Fibroblast of lung (primary cell): ENCODE measurements at regions not wholly inside any gene's neighbourhood (a gene's known extent, or its start where the extent isn't known, plus 50 kb on each side); places are given as distances from the start of the nearest gene placed in this dataset.

ENCODE experiments used
- DNase-seq, 2 donors: peaks; one replicate each; pipeline versions ENCODE4 v3.0.0 to v3.0.0-alpha.2; 2010; ENCODE audit warnings: low read depth in 2 of 2
- H2AFZ ChIP-seq: 2 replicates; pipeline ENCODE4 v1.5.1; 2012; ENCODE audit warnings: low read length, control low read depth, inconsistent platforms
- H3K27ac ChIP-seq: 2 replicates; pipeline ENCODE4 v1.5.1; 2011; ENCODE audit warnings: low read length, control low read depth; ENCODE audit not compliant: insufficient read depth
- H3K27me3 ChIP-seq: 2 replicates; pipeline ENCODE4 v1.5.1; 2011; ENCODE audit warnings: mild to moderate bottlenecking, low read length; ENCODE audit not compliant: control insufficient read depth, insufficient read depth
- H3K36me3 ChIP-seq: 2 replicates; pipeline ENCODE4 v1.5.1; 2011; ENCODE audit warnings: low read length; ENCODE audit not compliant: control insufficient read depth, insufficient read depth
- H3K4me1 ChIP-seq: 2 replicates; pipeline ENCODE4 v1.5.1; 2011; ENCODE audit warnings: low read length; ENCODE audit not compliant: control insufficient read depth, insufficient read depth; ENCODE audit errors: extremely low read depth
- H3K4me2 ChIP-seq: 2 replicates; pipeline ENCODE4 v1.5.1; 2011; ENCODE audit warnings: low read length, control low read depth; ENCODE audit not compliant: insufficient read depth; ENCODE audit errors: extremely low read depth
- H3K4me3 ChIP-seq, 4 experiments: fragments of 200-600 bp in 1 of 4; sonication (generic) in 1 of 4; replicated peaks in 1 of 4; 2 replicates each; pipeline ENCODE4 v1.5.1; 2011 to 2016; ENCODE audit warnings: low read length in 4 of 4, low read depth in 3 of 4, mild to moderate bottlenecking in 3 of 4, control low read depth in 2 of 4, inconsistent platforms in 1 of 4, mixed read lengths in 1 of 4; ENCODE audit not compliant: insufficient read depth in 1 of 4; ENCODE audit errors: control extremely low read depth in 1 of 4
- H3K79me2 ChIP-seq: 2 replicates; pipeline ENCODE4 v1.5.1; 2012; ENCODE audit warnings: mild to moderate bottlenecking, low read length, inconsistent platforms; ENCODE audit not compliant: control insufficient read depth, insufficient read depth
- H3K9ac ChIP-seq: 2 replicates; pipeline ENCODE4 v1.5.1; 2011; ENCODE audit warnings: mild to moderate bottlenecking, low read length, control low read depth; ENCODE audit not compliant: insufficient read depth
- H3K9me3 ChIP-seq: 2 replicates; pipeline ENCODE4 v1.5.1; 2012; ENCODE audit warnings: low read depth, low read length; ENCODE audit not compliant: control insufficient read depth, insufficient read depth
- H4K20me1 ChIP-seq: 2 replicates; pipeline ENCODE4 v1.5.1; 2011; ENCODE audit warnings: low read length; ENCODE audit not compliant: control insufficient read depth, insufficient read depth; ENCODE audit errors: extremely low read depth
- EZH2 ChIP-seq: IDR thresholded peaks from 2 replicates; pipeline ENCODE4 v1.5.1; 2012; ENCODE audit warnings: low read length, control low read depth, mild to moderate bottlenecking; ENCODE audit errors: missing control alignments
- TF ChIP-seq, protein P1 (sequence below), 2 donors: IDR thresholded peaks in 1 of 2; conservative IDR thresholded peaks in 1 of 2; 1 replicate in 1 of 2; 2 replicates in 1 of 2; pipeline ENCODE4 v1.5.1; 2011 to 2012; ENCODE audit warnings: low read length in 2 of 2, control low read depth in 1 of 2, inconsistent platforms in 1 of 2, low read depth in 1 of 2, mild to moderate bottlenecking in 1 of 2

GRCh38 chr9:79985264-79985663 is 413.5 kb downstream of the TLE4 start:
- Histone ChIP-seq H3K9ac (no peak overlapping the region), H3K79me2 (no peaks in the 10 kb centered on the region), H3K36me3 (no peaks in the 10 kb centered on the region), H3K27ac (no peak overlapping the region), H3K27me3 (no peaks in the 10 kb centered on the region), H3K9me3 (no peaks in the 10 kb centered on the region), H3K4me3 (no peak overlapping the region), H3K4me2 (no peak overlapping the region), H4K20me1 (no peaks in the 10 kb centered on the region), H3K4me1 (no peaks in the 10 kb centered on the region), H2AFZ (no peak overlapping the region)
- TF ChIP-seq, protein P1, sequence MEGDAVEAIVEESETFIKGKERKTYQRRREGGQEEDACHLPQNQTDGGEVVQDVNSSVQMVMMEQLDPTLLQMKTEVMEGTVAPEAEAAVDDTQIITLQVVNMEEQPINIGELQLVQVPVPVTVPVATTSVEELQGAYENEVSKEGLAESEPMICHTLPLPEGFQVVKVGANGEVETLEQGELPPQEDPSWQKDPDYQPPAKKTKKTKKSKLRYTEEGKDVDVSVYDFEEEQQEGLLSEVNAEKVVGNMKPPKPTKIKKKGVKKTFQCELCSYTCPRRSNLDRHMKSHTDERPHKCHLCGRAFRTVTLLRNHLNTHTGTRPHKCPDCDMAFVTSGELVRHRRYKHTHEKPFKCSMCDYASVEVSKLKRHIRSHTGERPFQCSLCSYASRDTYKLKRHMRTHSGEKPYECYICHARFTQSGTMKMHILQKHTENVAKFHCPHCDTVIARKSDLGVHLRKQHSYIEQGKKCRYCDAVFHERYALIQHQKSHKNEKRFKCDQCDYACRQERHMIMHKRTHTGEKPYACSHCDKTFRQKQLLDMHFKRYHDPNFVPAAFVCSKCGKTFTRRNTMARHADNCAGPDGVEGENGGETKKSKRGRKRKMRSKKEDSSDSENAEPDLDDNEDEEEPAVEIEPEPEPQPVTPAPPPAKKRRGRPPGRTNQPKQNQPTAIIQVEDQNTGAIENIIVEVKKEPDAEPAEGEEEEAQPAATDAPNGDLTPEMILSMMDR (conservative IDR thresholded peaks at IDR 0.05 in 1 of 2, IDR thresholded peaks at IDR 0.05 in 1 of 2; ENCODE audit: low read depth in 1 of 2, low read length in 2 of 2) = no peak
- DNase-seq = no peak

- no peak overlapping the region for H3K9ac ChIP-seq
- no peaks in the 10 kb centered on the region for H3K4me1 ChIP-seq
- TF ChIP-seq, protein P1 (conservative IDR thresholded peaks at IDR 0.05 in 1 of 2, IDR thresholded peaks at IDR 0.05 in 1 of 2; ENCODE audit: low read depth in 1 of 2, low read length in 2 of 2) = no peak
- TF ChIP-seq EZH2 = no peak
- DNase-seq = no peak
- H3K4me2 ChIP-seq = no peak overlapping the region
- H3K27me3 ChIP-seq = no peaks in the 10 kb centered on the region
- no peaks in the 10 kb centered on the region for H3K9me3 ChIP-seq
- H3K36me3 ChIP-seq = no peaks in the 10 kb centered on the region
- H2AFZ ChIP-seq = no peak overlapping the region
- no peaks in the 10 kb centered on the region for H4K20me1 ChIP-seq
- no peak overlapping the region for H3K4me3 ChIP-seq
- no peak overlapping the region for H3K27ac ChIP-seq
- H3K79me2 ChIP-seq = no peaks in the 10 kb centered on the region
Measured at GRCh38 chr9:79984429-79985067, 412.8 kb downstream of the TLE4 start.

- Histone ChIP-seq H3K9me3 (no peaks in the 10 kb centered on the region), H3K27ac (no peak overlapping the region), H2AFZ (no peak overlapping the region), H3K27me3 (no peaks in the 10 kb centered on the region), H3K36me3 (no peaks in the 10 kb centered on the region), H3K4me2 (no peak overlapping the region), H4K20me1 (no peaks in the 10 kb centered on the region), H3K4me1 (no peaks in the 10 kb centered on the region), H3K4me3 (no peak overlapping the region), H3K79me2 (no peaks in the 10 kb centered on the region), H3K9ac (no peak overlapping the region)
- no peak for TF ChIP-seq EZH2
- TF ChIP-seq, protein P1 (conservative IDR thresholded peaks at IDR 0.05 in 1 of 2, IDR thresholded peaks at IDR 0.05 in 1 of 2; ENCODE audit: low read depth in 1 of 2, low read length in 2 of 2) = no peak
- no peak for DNase-seq
Measured at GRCh38 chr9:79980432-79980831, 408.7 kb downstream of the TLE4 start.
